ENCODE measurements at regions not wholly inside any gene's neighbourhood (a gene's known extent, or its start where the extent isn't known, plus 50 kb on each side); places are given as distances from the start of the nearest gene placed in this dataset.

GRCh38 chr4:170198747-170199146 lies 109.0 kb upstream of the AADAT start:
- Histone ChIP-seq H3K4me1 (replicated peaks in 1 of 2; ENCODE audit: control insufficient read depth in 2 of 2, insufficient read depth in 2 of 2, low read length in 2 of 2) (no peaks in the 10 kb centered on the region), H3K79me2 (ENCODE audit: control insufficient read depth, insufficient read depth, low read length) (no peaks in the 10 kb centered on the region), H2AFZ (ENCODE audit: low read depth, low read length) (no peak overlapping the region), H4K20me1 (replicated peaks; ENCODE audit: control insufficient read depth, insufficient read depth, low read length) (no peaks in the 10 kb centered on the region), H3K27me3 (ENCODE audit: control insufficient read depth in 2 of 2, insufficient read depth in 2 of 2, low read length in 2 of 2) (no peaks in the 10 kb centered on the region), H3K9ac (ENCODE audit: insufficient read depth in 1 of 2, low read depth in 2 of 2, low read length in 2 of 2) (no peak overlapping the region), H3K9me3 (replicated peaks; ENCODE audit: control insufficient read depth, insufficient read depth, low read depth, low read length) (no peaks in the 10 kb centered on the region), H3K4me3 (no peak overlapping the region), H3K9me1 (ENCODE audit: control insufficient read depth, insufficient read depth, low read length) (no peaks in the 10 kb centered on the region), H3K36me3 (ENCODE audit: control insufficient read depth, insufficient read depth, low read length) (no peaks in the 10 kb centered on the region), H3K27ac (ENCODE audit: extremely low read depth, low read depth, low read length) (no peak overlapping the region), H3K4me2 (ENCODE audit: insufficient read depth, low read length) (no peak overlapping the region)
- CTCF ChIA-PET (ENCODE audit: low intra/inter-chr PET ratio) = no interaction called here
- DNase-seq (ENCODE audit: extremely low read depth in 1 of 4, low spot score in 3 of 4) (no peak), ATAC-seq (no peak), FAIRE-seq (no peak)
- in situ Hi-C loops (cut with MboI) = no loop called here
- no TSS peak for BruUV-seq (replicated peaks)
- no peak for TF ChIP-seq ZNF766 (CRISPR knock-in tag; conservative IDR thresholded peaks at IDR 0.05)
- no peak for TF ChIP-seq KAT8 (IDR thresholded peaks at IDR 0.05; ENCODE audit: low read depth)
- no peak for TF ChIP-seq BCOR (IDR thresholded peaks at IDR 0.05)
- TF ChIP-seq ZNF707 (CRISPR knock-in tag; conservative IDR thresholded peaks at IDR 0.05) = no peak
- TF ChIP-seq ESRRA (IDR thresholded peaks at IDR 0.05; ENCODE audit: borderline replicate concordance, low read depth) = no peak
- TF ChIP-seq USF1 (CRISPR knock-in tag; IDR thresholded peaks at IDR 0.05) = no peak
- TF ChIP-seq C11orf30 (IDR thresholded peaks at IDR 0.05; ENCODE audit: low read depth) = no peak
- no peak for TF ChIP-seq MAFG (tag; conservative IDR thresholded peaks at IDR 0.05)
- no peak for TF ChIP-seq STAT5A (IDR thresholded peaks at IDR 0.05; ENCODE audit: borderline replicate concordance, low read length)
- TF ChIP-seq GATA2 (CRISPR knock-in tag; IDR thresholded peaks at IDR 0.05) = no peak
- no peak for TF ChIP-seq ZFP91 (CRISPR knock-in tag; IDR thresholded peaks at IDR 0.05)
- no peak for TF ChIP-seq SNRNP70 (optimal IDR thresholded peaks at IDR 0.05; ENCODE audit: low read depth, low read length)
- TF ChIP-seq DIDO1 (tag; IDR thresholded peaks at IDR 0.05; ENCODE audit: low read depth) = no peak
- WGBS (ENCODE audit: insufficient coverage, low coverage, missing lambda C conversion rate) = 0% methylated on average over 1 of the region's 1 CpG
- POLR2A ChIA-PET = no interaction called here
- intact Hi-C loops (cut with micrococcal nuclease) = no loop called here

Measured in K562 (cell line).